Activated CD4-positive, alpha-beta T cell treated with anti-CD3 and anti-CD28 coated beads, Interleukin-2, amount 50 U/mL, for 16 hours (primary cell): ENCODE measurements at regions not wholly inside any gene's neighbourhood (a gene's known extent, or its start where the extent isn't known, plus 50 kb on each side); places are given as distances from the start of the nearest gene placed in this dataset.
A peak's percentile ranks its signal among the peaks of the same experiment; 100 is the strongest.

Source experiments
- DNase-seq: peaks from one replicate; pipeline ENCODE4 v3.0.0-alpha.2; 2020

GRCh38 chr13:97809576-97809975 lies 143.9 kb upstream of the IPO5 start:
- DNase-seq: no peak

GRCh38 chr13:97810152-97810551 lies 143.3 kb upstream of the IPO5 start:
- DNase-seq: no peak

- no peak for DNase-seq
These were observed 131.1 kb upstream of the IPO5 start for GRCh38 chr13:97822377-97822776.

DNA sequence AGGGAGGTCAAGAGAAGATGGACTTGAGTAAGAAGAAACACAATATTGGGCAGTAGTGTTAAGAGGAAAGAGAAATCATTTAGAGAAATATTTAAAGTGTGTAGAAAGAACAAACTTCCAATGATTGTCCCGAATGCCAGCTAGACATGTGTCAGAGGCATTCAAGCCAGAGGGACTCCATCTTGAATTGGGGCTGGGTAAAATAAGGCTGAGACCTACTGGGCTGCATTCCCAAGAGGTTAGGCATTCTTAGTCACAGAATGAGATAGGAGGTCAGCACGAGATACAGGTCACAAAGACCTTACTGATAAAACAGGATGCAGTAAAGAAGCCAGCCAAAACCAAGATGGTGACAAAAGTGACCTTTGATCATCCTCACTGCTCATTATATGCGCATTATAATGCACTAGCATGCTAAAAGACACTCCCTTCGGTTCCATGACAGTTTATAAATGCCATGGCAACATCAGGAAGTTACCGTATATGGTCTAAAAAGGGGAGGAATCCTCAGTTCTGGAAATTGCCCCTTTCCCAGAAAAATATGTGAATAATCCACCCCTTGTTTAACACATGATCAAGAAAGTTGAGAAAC lies 127.0 kb upstream of the IPO5 start:
- DNase-seq: no peak

DNA sequence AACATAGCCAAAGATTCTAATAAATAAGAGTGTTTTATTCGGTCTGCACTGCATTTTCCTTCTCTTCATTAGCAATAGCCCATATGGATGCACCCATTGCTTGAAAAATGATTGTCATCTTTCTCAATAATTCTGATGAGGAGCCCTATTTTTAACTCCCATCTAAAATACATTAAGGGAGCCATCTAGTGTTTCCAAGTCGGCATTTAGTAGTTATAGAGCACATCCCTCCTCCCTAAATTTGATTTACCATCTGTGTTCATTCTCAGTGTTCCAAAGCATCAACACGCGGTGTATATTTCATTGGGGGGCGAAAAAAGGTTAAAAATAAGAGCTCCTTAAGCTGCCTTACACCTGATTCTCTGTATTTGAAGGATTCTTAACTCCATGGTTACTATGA lies 119.2 kb upstream of the IPO5 start:
- DNase-seq: no peak

- DNase-seq: no peak
These were observed 110.3 kb upstream of the IPO5 start for GRCh38 chr13:97843189-97843588.

DNA sequence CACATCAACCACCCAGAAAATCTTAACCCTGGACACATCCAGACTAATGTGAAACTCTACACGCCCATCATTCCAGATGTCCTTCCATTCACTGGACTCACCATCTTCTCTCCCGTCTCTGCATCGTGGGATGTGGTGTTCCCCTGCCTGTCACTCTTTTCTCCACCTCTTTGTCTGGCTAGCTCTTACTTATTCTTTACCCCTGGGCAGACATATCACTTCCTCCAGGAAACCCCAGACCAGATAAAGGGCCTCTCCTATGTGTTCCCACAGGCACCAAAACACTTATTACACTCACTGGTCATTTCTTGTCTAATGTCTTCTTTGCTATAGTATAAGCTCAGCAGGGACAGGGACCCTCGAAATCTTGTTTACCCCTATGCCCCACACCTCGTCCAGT lies 109.3 kb upstream of the IPO5 start:
- DNase-seq: no peak

GRCh38 chr13:97848886-97849285 lies 104.6 kb upstream of the IPO5 start:
- DNase-seq: no peak

GRCh38 chr13:97849305-97849704 lies 104.2 kb upstream of the IPO5 start:
- no peak for DNase-seq

DNA sequence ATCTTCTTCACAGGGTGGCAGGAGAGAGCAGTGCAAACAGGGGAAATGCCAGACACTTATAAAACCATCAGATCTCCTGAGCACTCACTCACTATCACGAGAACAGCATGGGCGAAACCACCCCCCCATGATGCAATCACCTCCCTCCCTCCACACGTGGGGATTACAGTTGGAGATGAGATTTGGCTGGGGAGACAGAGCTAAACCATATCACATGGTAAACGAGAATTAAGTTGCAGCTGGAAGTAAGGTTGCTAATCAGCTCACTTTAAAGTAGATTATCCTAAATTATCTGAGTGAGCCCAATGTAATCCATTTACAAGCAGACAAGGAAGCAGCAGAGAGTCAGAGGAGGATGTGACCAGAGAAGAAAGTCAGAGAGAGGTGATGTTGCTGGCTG lies 102.2 kb upstream of the IPO5 start:
- no peak for DNase-seq

DNA sequence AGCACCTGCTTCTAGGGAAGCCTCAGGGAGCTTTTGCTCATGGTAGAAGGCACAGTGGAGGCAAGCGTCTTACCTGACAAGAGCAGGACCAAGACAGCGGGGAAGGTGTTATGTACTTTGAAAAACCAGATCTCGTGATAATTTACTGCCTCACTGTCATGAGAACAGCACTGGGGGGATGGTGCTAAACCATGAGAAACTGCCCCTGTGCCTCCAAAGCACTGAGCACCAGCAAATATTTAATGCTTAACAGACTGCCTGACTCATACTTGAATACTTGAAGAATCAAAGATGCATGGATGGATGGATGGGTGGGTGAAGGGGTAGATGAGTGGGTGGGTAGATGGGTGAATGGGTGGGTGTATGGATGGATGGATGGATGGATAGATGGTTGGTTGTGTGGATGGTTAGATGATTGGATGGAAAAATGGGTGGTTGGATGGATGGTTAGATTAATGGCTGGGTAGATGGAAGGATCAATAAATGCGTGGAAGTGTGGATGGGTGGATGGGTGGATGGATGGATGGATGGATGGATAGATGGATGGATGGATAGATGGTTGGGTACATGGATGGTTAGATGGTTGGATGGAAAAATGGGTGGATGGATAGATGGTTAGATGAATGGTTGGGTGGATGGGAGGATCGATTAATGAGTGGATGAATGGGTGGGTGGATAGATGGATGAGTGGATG lies 101.1 kb upstream of the IPO5 start:
- no peak for DNase-seq

- no peak for DNase-seq
These were observed 99.9 kb upstream of the IPO5 start for GRCh38 chr13:97853550-97853949.

- peak; percentile 45 for DNase-seq
These were observed 97.7 kb upstream of the IPO5 start for GRCh38 chr13:97855570-97856303.

DNA sequence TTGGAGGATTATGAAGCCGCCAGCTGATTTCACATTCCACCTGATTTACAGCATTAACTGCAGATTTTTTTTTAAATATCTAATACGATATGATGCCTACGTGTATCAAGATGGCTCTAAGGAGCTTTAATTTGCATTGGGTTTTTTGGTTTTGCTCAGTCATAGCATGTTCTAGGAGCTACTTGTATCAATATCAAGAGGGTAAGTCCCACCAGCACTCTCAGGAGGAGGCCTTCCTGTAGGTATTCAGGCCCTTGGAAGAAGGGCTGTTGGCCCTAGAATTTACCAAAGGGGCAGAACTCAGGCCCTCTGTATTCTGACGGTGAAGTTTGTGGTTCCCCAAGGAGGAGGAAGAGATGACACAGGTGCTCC lies 97.2 kb upstream of the IPO5 start:
- DNase-seq: no peak

DNA sequence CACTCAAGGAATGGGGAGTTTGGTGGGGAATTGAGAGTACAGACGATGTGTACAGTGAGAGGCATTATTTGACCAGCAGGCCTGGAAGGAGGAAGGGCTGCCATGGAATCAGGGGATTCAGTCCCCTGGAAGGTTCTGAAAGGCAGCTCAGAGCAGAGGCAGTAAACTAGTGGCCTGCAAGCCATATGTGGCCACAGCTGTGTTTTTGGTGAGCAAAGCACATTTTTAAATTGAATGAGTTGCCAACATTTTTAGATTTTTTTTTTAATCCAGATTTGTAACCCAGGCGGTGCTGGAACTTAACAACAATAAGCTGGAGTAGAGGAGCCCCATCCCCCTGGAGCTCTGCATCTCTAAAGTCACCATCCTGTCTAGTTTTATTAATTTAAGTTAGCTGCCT lies 95.3 kb upstream of the IPO5 start:
- no peak for DNase-seq

DNA sequence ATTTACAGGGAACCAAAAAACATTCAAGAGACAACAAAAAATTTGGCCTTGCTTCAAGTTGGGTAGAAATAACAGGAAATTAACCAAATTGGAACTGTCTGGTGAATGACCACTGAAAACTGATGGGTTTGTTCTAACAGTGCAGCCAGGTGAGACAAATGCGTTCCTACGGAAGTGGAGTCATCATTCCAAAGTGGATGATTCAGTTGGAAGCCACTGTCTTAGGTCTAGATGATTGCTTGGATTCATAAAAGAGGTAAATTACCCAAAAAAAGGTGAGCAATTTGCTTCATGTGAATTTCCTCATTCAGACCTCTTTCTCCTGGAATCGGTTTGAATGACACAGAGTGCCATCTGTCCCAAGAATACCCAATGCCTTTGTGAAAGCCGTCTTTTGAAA lies 87.1 kb upstream of the IPO5 start:
- no peak for DNase-seq

DNA sequence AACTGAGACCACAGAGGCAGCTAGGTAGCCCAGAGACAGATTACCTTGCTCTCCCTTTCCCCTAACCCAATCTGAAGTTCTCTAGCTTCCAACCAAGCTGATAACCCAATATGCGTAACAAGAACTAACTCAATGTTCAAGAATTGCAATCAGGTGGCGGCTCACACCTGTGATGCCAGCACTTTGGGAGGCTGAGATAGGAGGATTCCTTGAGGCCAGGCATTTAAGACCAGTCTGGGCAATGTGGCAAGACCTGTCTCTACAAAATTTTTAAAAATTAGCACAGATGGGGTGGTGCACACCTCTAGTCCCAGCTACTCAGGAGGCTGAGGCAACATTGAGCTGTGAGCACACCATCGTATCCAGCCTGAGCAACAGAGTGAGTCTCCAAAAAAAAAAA lies 86.7 kb upstream of the IPO5 start:
- DNase-seq: no peak

- no peak for DNase-seq
These were observed 80.1 kb upstream of the IPO5 start for GRCh38 chr13:97873398-97873797.

DNA sequence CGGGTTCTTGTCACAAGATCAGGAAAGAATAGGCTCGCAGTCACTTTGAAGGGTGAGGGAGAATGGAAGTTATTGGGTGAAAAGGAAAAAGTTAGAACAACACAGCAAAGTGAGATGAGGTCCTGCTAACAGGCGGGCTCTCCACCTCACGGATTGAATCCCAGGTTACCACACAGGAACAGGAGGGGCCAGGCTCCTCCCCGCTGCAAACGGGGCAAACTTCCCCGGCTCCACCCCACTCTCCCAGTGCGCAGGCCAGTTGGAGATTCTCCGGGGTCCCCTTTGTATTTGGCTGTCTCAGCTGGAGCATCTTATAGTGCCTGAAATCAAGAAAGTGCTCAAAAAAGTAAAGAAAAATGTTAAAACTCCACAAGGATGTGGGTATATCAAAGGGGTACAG lies 78.3 kb upstream of the IPO5 start:
- DNase-seq: no peak

GRCh38 chr13:97875911-97876310 lies 77.6 kb upstream of the IPO5 start:
- DNase-seq: no peak

GRCh38 chr13:97878431-97879375 lies 74.8 kb upstream of the IPO5 start:
- no peak for DNase-seq

DNA sequence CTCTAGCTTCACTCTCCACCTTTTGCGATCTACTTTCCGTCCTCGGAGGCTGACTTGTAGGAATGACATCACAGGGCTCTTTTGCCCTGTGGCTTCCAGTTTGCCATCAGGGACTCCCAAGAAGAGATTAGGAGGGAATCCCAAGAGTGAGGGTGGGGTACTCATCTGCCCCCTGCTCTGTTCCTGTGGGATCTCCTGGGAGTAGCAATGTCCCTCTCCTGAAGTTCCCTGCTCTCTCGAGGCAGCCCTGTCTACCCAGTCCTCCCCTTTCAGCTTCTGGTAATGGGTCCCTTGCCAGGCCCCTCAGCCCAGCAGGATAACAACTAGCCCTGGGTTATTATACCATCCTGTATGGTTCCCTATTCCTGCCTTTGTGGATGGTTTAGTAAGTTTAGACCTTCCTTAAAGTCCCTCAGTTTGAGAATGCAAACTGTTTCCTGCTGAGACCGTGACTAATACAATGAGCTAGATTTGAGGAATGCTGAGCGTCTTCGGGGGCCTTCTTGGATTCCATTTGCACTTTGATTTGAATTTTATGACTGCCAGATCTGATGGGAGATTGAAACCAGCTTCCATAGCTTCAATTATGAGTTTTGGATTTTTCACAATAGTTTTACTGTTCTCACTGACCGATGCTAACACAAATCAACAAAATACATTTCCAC lies 73.7 kb upstream of the IPO5 start:
- DNase-seq: no peak

DNA sequence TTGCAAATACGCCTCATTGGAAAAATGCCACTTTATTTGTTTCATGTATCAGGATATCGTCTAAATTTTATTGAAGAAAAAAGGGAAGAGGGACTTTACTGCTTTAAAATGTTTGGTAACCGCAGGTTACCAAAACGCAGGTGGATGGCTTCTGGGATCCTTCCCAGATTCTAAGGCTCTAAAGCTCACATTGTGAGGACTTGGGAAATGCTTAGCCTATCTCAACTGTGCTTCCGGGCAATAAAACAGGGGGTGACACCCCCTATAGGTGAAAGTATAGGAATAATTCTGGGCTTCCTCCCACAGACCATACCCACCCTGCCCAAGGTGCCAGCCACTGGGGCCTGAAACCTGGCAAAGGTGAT lies 73.2 kb upstream of the IPO5 start:
- no peak for DNase-seq
